HG02852 (cell line): ENCODE measurements at regions not wholly inside any gene's neighbourhood (a gene's known extent, or its start where the extent isn't known, plus 50 kb on each side); places are given as distances from the start of the nearest gene placed in this dataset.
"Not testable (repeated sequence)": the region's sequence is repeated elsewhere in the genome, so short reads cannot be mapped to it uniquely, and the experiment has no call there.

Experiments used
- ATAC-seq: cut with Tn5 transposase; IDR thresholded peaks from one replicate; pipeline ENCODE4 v1.9.1; 2021; ENCODE audit warnings: mild to moderate bottlenecking, moderate library complexity; ENCODE audit not compliant: unreplicated experiment

DNA sequence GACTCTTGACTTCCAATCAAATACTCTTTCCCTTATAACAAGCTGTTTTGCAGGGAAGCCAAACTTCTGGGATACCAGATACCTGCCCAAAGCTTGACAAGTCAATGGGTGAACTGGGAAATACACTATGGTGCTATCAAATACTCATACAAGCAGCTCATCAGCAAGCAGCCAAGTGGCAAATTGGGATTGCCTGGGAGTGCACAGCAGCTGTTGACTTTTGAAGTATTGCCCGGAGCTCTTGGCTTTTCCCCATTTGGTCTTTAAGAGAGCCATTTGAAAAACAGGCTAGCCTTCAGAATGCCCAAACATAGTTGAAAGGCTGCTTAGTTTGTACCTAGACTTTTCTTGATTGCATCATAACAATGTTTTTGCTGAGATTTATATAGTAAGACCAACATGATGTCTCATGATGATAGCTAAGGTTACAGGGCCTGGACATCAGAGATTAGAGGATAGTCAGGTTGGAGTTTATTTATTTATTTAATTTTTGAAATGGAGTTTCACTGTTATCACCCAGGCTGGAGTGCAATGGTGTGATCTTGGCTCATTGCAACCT is 210.1 kb upstream of the ZNF608 start:
- ATAC-seq = no peak

DNA sequence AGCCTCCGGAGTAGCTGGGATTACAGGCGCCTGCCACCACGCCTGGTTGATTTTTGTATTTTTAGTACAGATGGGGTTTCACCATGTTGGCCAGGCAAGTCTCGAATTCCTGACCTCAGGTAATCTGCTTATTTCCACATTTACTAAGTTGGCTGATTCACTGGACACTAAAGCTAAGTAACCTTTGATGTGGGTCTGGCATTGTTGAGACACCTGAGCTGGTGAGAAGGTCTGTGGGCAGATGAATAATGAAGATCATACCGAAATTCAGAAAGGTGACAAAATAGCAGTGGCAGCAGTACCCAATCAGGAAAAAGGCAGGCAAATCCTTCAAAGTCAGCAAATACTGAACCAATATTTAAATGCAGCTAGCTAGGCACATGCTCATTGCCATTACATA is 210.6 kb upstream of the ZNF608 start:
- ATAC-seq = no peak

DNA sequence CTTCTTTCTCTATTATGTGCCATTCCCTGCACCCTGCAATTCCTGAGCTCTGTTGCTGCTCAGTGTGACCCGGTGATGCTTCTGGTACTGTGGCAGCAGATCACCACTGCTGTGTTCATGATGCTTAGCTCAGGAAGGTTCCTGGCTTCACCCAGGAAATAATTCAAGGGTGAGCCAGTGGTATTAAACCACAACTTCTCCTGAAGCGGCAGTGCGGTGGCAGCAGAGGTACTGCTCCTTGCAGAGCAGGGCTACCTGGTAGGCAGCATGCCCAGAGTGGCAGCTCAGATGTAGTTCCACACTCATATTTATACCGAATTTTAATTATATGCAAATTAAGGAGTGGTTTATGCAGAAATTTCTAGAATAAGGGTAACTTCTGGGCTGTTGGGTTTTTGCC is 213.8 kb upstream of the ZNF608 start:
- ATAC-seq = no peak

DNA sequence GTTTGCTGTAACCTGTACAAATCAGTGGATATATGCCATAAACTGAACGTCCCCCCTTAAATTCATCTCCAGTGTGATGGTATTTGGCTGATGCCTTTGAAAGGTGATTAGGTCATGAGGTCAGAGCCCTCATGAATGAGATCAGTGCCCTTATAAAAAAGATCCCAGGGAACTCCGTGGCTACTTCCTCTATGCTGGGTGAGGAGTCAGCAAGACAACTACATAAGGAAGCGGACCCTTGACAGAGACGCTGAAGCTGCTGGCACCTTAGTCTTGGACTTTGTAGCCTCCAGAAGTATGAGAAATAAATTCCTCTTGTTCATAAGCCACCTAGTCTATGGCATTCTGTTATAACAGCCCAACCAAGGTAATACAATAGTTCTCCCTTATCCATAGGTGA is 215.1 kb upstream of the ZNF608 start:
- ATAC-seq = no peak

DNA sequence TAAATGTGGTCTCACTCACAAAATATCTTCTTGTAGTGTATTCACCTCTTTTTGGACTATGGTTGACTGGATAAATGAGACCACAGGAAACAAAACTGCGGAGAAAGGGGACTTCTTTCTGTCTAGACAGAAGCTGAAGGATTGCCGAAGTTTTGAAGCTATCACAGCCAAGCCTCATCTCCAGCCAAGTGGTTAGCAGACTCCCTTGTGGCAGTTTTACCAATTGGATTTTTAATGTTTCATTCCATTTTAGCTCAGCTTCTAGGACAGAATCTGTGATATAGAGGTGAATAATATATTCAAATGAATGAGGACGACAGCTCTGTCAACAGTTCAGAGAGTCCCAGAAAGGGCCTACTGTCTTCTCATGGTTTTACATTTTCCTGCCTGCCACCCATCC is 215.7 kb upstream of the ZNF608 start:
- no peak for ATAC-seq

DNA sequence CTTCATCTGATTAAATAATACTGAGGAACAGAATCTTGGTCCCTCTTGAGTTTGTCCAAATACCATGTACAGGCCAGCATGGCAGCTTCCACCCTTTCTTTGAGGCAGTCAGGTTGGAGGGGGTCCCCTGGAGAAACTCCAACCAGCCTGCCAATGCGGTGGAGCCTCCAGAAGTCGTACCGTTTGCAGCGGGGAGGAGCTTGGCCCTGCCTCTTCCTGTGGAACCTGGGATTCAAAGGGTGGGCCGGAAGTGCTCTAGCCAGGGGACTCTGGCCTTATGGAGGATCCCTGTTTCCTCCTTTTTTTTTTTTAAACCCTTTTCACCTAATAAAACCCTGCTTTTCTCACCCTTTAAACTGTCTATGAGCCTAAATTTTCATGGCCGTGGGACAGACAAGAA is 216.3 kb upstream of the ZNF608 start:
- ATAC-seq = no peak

DNA sequence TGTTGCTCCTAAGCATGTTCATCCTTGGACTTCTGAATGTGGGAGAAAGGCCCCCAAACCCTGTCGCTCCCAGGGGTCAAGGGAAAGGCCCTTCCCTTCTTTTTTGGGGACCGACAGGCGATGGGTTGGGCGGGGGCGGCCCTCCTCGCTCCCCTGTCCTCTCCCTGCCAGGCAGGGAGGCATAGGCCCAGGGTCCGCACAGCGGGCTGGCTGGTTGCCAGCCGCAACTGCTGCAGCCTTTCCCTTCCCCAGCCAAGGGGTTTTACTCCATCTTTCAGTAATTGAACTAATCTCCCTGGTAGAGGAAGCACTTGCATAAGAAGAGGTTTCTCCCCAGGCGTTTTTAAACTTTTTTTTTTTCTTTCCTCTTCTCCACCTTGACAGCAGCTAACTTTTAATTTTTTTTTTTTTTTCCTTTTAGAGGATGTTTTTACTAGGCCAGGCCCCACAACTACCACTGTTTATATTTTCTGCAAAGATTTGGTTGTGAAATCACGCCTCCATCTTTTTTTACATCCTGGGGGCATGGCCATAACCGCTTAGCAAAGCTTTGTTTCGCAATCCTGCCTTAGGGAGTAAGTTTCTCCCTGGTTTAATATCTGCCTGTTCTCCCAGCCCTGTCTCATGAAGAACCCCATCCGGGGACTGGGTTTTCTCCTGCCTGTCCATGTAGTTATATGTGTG is 216.9 kb upstream of the ZNF608 start:
- ATAC-seq = no peak

DNA sequence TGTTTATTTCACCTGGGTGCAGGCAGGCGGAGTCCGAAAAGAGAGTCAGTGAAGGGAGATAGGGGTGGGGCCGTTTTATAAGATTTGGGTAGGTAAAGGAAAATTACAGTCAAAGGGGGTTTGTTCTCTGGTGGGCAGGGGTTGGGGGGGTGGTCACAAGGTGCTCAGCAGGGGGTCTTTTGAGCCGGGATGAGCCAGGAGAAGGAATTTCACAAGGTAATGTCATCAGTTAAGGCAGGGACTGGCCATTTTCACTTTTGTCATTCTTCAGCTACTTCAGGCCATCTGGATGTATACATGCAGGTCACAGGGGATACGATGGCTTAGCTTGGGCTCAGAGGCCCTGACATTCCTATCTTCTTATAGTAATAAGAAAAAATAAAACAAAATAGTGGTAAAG is 220.3 kb upstream of the ZNF608 start:
- not testable (repeated sequence) for ATAC-seq

DNA sequence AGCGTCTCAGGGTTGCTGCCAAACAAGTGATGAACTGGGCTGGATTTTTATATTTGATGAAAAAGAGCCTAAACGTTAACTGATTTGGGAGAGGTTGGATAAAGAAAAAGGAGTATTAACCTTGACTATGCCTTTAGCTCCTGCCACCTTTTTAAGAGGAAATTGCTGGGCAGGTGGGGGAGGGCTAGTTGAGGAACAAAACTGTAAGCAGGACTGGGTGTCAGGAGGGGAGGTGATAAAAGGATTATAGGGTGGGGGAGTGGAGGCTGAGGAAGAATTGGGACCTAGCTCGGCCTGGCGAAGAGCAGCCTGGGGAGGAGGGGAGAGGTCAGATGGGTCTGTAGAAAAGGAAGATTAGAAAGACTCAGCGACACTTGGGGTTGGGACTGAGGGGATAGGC is 223.9 kb upstream of the ZNF608 start:
- not testable (repeated sequence) for ATAC-seq

DNA sequence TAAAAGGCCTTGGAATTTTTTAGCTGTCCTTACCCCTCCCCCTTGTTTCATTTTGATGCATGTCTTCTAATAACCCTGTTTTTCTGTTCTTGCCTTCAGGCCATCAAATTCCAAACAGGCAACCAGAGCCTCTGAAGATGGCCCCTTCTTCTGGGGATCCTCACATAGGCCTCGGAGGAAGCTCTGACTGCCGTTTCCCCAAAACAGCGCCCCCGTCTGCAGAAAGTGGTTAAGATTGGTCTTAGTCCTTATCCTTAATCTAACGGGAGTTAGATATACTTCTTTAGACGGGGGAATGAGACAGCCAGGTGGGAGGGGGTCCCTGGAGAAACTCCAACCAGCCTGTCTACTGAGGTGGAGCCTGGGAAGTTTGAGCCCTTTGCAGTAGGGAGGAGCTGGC is 226.3 kb upstream of the ZNF608 start:
- ATAC-seq = no peak

DNA sequence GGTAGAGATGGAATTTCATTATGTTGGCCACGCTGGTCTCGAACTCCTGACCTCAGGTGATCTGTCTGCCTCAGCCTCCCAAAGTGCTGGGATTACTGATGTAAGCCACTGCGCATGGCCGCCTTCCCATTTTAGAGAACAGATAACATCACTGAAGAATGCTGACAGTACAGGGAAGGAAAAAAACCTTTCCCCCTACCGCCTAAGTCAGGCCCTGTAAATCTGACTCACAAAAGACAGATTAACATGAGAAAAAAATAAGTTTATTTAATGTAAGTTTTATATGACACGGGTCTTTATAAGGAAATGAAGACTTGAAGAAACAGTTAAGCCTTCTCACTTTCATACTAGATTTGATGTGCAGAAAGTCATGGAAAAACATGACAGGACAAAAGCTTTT is 227.2 kb upstream of the ZNF608 start:
- ATAC-seq = no peak

DNA sequence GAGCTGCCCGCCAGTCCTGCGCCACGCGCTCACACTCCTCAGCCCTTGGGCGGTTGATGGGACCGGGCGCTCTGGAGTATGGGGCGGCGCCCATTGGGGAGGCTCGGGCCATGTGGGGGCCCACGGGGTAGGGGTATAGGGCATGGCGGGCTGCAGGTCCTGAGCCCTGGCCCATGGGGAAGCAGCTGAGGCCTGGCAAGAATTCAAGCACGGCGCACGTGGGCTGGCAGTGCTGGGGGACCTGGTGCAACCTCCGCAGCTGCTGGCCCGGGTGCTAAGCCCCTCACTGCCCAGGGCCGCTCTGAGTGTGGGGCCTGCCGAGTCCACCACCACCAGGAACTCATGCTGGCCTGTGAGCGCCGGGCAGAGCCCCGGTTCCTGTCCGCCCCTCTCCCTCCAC is 229.6 kb upstream of the ZNF608 start:
- no peak for ATAC-seq

DNA sequence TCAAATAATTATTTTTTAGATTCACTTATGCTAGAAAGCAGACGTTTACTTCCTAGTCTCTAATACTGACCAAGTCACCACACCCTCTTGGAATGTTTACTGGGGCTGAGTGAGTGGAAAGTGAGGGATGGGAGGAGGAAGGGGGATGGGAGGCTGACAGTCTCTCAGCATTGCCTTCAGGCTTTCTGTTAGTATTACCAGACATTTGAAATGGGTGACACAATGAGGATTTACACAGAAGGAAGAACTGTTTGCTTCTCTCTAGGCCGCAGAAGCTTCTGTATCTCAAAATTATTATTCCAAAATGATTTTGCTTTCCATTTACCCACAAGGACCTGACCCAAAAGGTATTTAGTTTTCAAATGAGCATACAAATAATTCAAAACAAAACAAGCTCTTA is 232.8 kb upstream of the ZNF608 start:
- ATAC-seq = no peak

DNA sequence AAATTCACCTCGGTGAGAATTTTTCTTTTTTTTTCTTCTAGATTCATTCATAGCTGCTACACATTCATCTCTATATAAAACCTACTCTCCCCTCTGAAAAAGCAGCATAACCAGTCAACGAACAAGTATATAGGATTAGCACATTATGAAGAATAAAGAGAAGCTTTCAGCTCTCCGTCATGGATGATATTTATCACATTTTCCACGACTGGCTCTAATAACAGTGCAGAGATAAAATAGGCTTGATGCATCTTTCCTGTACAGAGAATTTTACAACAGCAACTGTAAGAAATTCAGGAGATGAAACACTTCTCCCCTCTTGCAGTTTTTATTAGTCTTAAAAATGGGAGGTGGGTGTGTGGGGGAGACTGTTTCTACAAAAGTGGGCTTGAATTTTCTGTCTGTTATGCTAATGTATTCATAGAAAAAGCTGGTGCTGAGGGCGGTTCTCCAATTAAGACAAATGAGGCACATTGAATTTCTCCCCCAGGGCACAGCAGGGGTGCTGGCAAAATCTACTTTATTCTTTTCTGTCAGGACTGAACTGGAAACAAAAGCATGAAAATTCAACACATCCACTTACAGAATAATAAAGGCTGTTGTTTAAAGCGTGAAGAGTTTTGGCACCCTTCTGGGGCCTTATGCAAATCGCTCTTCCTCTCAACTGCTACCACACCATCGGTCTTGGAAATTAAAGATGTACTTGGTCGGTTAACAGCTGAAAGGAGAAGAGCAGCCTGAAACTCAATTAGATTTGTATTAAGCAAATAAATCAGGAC is 233.9 kb upstream of the ZNF608 start:
- ATAC-seq = peak; percentile 97

DNA sequence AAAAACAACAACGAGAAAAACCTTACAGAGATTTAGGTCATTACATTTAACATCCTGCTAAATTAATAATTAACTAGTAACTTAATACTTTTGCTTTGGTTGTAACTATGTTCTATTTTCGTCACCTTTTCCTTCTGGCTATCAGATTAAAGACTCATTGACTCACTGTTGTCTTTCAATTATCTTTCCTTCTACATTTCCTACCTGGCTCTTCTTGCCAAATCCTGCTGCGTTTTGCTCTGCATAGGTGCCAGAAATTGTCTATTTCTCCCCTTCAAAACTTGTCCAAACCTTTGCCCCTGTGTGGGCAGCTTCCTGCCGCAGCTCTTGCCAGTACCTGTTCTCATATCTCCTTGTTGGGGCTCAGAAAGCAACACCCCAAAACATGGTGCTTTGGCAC is 235.5 kb upstream of the ZNF608 start:
- ATAC-seq = no peak

DNA sequence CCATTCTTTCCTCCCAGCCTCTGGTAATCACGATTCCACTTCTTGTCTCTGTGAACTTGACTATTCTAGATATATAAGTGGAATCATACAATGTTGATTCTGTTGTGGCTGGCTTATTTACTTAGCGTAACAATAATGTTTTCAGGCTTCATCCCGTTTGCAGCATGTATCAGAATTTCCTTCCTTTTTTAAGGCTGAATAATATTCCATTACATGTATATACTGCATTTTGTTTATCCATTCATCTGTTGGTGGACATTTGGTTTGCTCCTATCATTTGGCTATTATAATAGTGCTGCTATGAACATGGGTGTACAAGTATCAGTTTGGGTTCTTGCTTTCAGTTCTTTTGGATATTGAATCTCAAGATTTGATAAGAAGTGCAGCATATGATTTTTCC is 239.7 kb upstream of the ZNF608 start:
- no peak for ATAC-seq

DNA sequence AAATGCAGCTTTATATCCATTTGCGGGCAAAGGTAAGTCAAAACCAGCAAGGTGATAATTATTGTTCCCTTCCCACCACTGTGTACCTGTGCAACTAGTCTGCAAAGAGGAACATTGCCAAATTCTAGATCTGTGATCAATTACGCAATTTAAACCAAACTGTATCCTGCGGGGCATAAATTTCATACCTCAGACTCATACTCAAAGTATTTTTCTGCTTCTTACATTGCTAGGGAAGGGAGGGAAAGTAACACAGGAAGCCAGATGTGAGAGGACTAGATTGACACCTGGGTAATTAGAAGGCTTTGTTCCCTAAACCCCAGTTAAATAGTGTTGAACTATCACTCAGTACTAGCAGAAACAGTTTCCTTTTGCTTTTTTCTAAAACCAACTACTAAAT is 240.2 kb upstream of the ZNF608 start:
- ATAC-seq = no peak

DNA sequence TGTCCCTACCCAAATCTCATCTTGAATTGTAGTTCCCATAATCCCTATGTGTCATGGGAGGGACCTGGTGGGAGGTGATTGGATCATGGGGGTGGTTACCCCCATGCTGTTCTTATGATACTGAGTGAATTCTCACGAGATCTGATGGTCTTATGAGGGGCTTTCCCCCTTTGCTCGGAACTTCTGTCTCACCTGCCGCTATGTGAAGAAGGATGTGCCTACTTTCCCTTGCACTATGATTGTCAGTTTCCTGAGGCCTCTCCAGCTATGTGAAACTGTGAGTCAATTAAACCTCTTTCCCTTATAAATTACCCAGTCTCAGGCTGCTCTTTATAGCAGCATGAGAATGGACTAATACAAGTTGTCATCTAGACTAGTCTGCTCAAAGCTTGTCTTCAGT is 241.3 kb upstream of the ZNF608 start:
- not testable (repeated sequence) for ATAC-seq

DNA sequence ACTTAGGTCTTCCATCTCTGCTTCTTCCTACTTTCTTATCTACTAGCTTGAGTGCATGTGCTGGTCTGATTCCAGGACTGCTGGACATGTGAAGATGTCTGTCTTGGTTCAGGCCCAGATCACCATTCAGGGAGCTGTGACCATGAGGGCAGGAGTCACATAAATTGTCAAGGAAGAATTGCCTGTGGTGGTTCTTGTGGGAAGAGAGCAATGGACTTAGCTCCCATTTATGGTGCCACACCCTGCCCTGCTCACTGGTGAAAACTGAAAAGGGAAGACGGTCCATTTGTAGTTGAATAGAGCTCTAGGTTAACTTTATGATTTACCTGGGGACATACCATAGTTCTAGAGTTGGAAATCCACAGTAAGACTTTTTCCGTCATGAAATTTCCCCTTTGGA is 244.3 kb upstream of the ZNF608 start:
- ATAC-seq = no peak

DNA sequence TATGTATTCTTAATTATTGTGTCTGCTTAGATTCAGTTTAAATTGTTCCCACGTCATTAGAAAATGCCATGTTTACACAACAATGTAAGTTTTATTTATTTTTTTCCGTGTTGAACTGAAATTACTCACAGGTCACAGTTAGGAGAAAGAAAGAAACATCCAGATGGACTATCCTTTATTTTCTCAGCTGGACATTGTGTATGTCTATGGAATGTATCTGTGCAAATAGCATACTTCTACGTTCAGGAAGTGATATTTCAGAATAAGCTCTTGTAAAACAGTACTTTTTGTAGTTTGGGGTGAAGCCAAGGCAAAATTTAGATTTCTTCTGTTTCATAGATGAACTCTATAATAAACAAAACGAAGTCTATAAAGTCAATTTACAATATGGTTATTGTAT is 249.0 kb upstream of the ZNF608 start:
- no peak for ATAC-seq

DNA sequence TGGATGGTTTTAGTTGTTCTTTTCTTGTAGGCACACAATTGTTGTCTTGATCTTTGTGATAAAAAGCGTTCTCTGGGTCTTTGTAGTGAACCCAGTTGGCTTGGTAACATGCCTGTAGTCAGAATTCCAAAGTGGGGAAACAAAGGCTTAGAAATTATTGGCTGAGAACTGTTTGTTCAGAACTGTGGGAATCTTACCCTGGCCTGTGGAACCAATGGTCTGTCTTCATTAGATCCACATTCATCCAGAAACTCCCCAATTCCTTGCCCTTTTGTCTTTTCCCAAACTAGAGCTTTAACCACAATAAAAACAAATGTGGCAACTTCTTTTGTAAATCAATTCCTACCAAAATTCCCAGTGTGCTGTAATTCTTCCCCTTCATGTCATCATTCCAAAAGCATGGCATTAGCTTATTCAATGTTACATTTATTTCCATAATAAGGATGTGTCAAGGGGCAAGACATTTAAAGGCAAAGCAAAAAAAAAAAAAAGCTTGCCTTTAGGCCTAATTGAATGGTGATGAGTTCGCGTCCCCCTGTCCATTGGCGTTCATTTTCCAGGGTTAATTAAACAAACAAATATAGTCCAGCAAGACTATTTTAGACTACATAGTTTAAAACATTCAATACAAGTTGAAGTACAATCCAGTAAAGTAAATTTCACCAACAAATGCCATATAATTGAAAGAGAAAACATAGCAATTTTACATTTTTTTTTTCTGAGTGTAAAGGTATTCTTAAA is 249.8 kb upstream of the ZNF608 start:
- ATAC-seq = no peak

DNA sequence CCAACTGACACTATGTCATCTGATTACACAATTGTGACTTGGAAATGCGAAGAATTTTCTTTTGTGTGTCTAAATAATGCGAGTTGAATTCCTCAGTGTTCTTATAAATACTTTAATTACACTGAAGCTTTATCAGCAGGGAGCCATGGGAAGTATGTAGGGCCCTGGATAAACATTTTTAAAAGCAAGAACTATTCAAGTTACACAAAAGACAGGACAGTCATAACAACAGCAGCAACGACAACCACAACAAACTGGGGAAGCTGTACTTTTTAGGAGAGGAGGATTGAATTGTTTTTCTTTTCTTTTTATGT is 250.3 kb upstream of the ZNF608 start:
- ATAC-seq = no peak
